HG03575 (cell line): ENCODE measurements at regions not wholly inside any gene's neighbourhood (a gene's known extent, or its start where the extent isn't known, plus 50 kb on each side); places are given as distances from the start of the nearest gene placed in this dataset.

Experiments used
- ATAC-seq: cut with Tn5 transposase; IDR thresholded peaks from one replicate; pipeline ENCODE4 v1.9.1; 2021; ENCODE audit not compliant: unreplicated experiment, insufficient number of reproducible peaks, low FRiP score; ENCODE audit errors: extremely low read depth

DNA sequence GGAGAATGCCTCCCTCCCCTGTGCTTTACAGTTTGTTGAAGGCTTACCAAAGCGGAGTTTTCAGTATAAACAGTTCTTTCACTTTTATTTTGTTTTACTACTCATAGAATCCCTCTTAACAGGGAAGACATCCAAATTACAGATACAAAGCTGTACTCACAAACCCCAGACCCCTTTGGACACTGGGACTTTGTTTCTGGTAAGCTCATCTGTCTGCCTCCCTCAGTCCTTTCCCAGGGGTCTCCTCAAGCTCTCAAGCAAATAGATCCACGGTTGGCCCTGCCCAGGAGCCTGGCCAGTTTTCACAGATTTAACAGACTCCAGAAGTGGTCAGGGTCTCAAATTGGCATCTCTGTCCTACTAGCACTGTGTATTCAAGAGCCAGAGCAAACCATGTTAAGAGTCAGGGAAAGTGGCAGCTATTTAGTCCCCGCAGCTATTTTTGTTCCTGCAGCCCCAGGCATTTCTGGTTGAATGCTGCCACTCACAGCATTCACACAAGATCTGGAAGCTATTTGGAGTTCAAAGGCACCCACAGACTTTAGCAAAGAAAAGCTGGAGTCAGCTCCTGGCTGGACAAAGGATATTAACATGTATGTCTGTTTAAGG, 54.2 kb downstream of the TMEM100 start:
- ATAC-seq = no peak

DNA sequence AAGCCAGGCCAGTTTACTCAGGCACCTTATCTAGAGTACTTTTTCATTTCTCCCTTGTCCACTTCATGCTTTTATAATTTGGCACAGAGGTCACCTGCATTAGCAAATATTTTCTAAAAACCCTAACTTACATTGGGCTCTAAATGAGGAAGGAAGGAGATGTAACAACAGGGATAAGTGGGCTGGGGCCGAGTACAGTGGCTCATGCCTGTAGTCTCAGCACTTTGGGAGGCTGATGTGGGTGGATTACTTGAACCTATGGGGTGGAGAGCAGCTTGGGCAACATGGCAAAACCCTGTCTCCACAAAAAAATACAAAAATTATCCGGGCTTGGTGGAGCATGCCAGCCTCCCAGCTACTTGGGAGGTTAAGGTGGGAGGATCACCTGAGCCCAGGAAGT, 55.9 kb downstream of the TMEM100 start:
- ATAC-seq = no peak

DNA sequence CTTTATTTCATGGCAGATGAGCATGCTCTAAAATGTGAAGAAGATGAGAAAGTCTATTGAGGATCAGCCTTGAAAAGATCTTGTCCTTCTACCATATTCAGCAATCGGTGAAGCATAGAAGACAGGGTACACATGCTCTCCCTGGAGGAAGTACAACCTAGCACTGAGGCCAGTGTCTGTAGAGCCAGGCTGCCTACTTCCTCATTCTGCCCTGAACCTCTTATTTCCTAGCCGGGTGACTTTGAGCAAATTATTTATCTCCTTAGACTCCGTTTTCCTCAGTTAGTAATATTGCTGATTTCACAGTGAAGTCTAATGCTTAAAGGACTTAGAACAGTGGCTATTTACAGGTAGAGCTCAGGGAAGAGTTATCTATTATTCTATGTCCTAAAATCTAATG, 58.4 kb downstream of the TMEM100 start:
- ATAC-seq = peak; percentile 51

DNA sequence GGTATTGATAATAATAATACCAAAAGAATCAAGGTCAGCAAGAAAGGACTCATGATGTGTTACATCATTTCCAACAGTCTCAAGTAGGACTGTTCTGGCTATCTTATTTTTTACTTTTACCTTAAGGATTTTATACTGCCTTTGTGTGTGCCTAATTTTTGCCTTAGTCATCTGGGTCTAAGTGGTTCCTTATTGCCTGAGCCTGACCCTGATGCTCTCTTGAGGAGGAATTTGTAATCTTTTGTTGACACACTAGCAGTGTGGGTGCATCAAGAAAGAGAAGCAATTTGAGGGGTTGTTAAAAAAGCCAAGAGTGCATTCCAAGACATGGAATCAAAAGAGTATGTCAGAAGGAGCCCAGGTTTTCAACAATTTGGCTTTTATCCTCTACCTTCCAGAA, 59.3 kb downstream of the TMEM100 start:
- no peak for ATAC-seq

DNA sequence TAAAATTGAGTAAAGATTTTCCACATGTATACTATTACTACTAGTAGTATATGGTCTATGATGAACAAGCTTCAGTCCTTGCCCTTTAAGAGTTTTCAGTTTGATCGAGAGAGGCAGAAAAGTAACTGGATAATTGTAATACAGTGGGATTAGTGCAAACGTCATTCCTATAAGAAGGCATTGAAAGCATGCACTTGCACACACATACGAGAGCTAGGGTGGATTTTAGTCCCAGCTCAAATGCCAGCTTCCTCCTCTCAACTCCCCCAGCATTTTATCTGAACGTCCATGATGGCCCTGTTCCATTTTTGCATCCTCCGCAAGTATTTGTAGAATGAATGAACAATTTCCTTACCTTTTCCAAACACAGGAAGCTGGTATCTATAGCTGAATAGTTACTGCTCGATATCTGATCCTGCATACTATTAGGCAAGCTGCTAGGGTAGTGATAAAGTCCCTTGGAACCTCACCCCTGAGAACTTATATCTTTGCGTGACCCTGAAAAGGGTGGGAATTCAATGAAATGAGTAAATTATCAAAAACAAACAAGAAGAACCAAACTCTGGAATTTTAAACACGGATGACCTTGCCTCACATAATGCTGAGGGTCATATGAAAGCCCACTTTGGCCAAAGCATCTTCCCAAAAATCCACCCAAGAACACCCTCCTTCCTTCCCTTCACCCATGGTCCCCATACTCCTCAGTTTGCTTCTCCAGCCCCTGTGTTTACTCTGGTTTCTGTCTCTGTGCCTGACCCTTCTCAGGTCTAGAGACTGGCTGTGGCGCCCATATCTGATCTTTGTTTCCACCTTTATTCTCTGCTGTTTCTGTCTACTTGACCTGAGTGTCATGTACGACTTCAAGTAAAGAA, 60.5 kb downstream of the TMEM100 start:
- no peak for ATAC-seq

DNA sequence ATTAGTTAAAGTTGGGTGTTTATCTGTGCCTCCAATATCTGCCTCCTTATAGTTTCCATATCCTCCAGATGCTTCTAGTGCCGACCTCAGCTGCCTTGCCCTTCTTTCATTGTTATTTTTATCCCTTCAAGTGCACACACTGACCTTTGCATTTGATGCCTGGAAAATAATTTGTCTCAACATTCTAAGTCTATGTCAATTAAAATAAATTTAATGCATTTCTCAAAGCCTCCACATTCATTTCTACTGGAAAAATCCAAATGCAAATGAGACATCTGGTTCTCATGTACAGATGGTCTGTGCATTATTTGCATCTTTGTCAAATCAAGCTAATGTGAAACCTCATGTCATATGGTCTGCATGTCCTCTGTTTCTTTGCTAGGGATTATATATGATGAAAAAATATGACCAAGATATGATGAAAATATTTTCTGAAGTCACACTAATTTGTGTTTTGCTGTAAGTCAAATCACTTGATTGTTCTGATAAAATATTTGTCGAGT, 61.4 kb downstream of the TMEM100 start:
- ATAC-seq = no peak

DNA sequence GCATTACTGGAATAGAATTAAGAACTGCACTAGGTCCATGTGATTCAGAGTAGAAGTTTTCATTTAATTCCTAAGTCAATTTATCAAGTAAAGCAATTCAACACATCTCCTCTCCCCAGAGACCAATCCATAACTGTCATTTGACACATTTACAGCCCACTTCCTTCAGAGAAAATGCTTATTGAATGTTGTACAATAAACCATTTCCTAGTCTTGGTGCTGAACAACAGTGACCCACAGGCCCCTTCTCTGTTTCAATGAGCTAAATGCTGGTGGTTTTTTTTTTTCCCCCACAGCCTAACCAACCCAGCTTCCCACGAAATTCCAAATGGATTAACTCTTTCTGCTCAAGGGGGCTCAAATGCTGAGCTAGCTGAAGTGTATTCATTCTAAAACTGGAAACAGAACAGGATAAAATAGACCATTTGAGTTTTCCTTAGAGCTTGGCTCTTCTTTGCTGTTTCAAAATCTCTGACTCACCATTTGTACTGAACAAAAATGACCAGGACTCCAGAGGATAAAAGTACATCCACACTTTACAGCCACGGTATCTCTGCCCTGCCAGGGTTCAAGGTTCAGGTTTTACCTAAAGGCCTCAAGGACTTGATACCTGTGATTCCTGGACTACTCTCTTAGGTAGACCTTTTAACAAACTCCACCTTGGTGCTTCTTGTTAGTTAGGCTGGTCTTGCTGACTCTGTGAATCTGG, 62.3 kb downstream of the TMEM100 start:
- ATAC-seq = no peak

DNA sequence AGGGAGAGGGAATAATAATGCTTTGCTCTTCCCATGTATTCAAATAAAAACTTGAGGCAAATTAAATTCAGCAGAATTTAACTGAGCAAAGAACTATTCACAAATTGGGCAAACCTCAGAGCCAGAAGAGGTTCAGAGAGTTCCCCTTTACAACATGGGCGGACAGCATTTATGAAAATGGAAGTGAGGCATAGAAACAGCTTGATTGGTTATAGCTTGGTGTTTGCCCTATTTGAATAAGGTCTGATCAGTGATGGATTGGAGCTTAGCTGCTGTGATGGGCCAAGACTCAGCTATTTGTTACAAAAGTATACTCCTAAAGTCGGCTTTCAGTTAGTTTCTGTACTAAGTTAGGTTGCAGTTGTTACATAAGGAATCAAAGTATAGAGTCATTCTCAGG, 63.0 kb downstream of the TMEM100 start:
- ATAC-seq = no peak

DNA sequence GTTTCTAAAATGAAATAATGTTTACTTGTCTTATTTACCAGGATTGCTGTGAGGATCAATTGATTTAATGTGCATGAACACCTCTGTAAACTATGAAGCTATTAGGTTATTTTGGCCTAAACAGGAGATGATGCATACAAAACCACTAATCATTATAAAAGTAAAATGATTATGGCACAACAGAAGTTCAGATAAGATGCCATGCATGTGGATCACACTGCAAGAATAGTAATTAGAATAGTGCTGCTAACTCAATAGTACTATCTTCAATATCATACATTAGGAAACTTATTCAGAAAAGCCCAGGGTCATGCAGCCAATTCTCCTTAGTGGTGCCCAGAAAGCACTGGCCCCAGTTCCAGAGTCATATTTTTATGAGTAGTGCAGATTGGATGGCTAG, 66.9 kb downstream of the TMEM100 start:
- ATAC-seq = no peak

DNA sequence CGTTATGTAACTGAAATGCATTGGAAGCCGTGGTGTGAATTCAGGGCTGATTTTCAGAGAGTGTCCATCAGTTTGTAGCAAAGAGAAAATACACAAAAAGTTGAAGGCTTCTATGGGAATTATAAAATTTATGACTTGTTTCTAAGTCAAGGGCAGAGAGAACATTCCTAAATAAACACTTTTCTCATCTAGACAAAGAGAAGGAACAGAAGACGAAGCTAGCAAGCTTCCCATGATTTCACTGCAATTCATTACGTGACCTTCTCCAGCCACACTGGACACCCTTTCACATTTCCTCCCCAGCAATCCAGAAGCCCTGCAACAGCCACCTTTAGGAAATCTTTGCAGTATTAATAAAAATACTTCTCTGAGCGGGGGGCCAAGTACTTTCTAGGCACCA, 67.8 kb downstream of the TMEM100 start:
- ATAC-seq = no peak

DNA sequence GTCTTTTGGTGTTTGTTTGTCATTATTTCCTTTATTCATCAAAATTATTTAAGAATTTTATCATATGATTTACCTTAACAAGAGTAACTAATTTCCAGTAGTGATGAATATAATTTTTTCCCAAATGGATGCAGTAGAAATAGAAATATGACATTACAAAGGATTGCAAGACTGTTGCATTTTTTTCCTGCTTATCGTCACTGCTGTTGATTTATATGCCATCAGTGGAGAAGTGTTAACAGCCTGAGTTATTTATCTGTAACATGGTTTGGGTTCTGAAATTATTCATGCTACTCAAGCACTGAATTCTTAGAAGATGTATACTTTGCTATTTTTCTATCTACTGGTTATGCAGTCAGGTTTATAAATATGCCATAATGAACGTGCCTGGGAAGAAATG, 68.6 kb downstream of the TMEM100 start:
- no peak for ATAC-seq

DNA sequence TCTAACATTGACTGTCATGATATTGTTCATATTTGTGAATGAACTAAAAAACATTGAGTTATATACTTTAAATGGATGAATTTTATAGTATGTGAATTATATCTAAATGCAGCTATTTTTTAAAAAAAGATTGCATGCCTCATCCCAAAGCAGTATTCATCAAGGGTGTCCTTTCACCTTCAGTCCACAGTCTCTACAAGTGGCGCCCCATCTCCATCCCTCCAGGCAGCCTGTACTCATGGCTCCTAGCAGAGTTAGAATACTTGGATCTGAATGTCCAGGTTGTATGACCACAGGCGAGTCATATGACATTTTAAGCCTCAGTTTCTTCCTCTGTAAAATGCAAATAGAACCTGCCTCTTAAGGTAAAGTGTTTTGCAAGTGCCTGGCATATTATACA, 69.8 kb downstream of the TMEM100 start:
- no peak for ATAC-seq

DNA sequence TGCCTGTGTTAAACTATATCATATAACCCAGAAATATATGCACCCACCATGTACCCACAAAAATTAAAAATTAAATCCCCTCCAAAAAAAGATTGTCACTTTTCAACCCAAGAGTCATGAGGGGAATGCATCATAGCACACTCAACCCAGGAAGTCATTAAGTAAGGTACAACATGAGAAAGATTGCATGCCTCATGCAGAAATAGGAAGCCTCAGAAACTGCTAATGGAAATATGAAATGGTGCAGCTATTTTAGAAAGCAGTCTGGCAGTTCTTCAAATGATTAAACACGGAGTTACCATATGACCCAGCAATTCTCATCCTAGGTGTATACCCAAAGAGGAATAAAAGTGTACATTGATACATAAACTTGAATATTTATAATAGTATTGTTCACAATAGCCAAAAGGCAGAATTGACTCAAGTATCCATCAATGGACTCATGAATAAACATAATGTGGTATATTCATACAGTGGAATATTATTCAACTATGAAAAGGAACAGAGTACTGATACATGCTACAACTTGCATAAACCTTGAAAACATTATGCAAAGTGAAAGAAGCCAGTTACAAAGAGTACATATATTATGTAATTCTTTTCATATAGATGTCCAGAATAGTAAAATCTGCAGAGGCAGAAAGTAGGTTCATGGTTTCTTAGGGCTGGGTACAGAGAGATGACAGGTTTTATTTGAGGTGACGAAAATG, 70.4 kb downstream of the TMEM100 start:
- no peak for ATAC-seq

DNA sequence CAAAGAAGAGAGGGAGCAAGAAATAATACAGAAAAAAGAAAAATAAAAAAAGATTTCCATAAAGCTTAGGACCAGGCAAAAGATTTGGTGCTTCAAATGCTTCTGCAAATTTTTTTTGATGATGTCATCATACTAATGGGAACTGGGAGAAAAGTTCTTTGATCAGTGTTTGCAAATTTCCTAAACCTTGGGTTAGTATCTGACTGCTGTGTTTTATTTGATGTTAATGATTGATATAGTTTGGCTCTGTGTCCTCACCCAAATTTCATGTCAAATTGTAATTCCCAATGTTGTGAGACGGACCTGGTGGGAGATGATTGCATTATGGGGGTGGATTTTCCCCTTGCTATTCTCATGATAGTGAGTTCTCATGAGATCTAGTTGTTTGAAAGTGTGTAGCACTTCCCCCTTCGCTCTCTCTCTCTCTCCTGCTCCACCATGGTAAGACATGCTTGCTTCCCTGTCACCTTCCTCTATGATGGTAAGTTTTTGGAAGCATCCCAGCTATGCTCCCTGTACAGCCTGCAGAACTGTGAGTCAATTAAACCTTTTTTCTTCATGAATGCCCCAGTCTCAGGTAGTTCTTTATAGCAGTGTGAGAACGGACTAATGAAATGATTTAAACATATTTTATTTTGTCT, 72.6 kb downstream of the TMEM100 start:
- no peak for ATAC-seq

DNA sequence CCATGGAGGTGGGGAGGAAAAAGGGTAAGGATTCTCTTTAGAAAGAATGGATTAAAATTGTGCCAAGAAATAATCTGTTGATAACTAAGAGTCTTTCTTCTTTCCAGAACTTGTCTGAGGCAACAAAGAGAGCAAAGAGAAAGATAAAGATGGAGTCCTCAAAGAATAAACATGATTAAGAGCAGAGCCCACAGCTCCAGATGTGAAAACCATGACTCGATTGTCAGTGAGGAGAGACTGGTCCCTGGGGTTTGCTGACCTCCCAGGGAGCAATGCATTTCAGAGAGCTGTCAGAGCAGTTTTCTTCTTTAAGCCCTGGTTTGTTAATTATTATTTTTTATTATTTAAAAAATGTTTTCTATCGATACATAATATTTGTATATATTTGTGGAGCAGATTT, 74.6 kb downstream of the TMEM100 start:
- no peak for ATAC-seq

DNA sequence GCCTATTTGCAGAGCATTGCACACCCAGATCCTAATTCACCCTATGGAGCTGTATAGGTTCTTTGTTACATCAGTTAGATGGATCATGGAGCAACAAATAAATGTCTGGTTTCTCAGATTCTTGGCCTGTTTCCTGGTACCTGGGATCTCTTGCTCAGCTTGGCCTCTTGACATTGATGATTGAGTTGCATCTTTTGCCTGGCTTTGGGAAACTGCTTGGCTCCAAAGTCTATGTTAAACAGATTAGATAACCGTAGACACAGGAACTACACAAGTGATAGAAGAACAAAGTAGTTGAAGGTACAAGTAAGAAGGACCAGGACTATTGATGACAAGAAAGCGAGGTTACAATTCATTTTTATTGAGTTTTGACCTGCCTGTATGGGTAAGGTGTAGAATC, 77.3 kb downstream of the TMEM100 start:
- ATAC-seq = no peak

DNA sequence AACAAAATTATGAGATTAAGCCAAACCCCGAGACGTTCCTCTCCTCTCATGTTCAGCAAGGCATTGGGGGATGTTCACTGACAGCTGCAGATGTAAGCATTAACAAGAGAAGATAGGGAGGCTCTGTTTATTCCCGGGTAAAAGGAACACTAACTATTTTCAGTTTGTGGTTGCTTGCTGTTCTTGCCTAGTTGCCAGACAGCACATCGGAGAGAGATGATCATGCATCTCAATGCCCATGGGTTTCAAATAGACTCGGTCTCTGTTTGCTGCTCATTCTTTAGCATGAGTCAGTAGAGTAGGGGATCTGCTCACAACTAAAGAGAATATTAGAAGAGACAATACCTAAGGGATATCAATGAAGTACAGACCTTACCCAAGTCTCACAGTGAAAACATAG, 78.3 kb downstream of the TMEM100 start:
- no peak for ATAC-seq

DNA sequence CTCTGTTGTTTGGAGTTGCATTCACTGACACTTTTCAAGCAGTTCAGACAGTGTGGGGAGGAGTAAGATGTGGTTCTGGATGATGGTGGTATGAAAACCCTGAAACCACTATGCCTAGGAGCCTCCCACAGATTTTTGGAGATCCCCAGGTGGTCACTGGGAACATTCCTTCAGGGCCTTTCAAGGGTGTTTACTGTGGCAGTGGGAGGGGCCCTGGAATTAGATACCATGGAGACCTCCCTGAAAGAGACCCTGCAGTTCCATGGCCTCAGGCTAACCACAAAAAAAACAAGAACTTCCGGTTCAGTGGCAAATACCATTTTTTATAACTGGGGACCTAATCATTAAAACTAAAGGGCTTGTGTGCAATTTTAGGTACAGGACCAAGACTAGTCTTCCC, 79.9 kb downstream of the TMEM100 start:
- no peak for ATAC-seq

DNA sequence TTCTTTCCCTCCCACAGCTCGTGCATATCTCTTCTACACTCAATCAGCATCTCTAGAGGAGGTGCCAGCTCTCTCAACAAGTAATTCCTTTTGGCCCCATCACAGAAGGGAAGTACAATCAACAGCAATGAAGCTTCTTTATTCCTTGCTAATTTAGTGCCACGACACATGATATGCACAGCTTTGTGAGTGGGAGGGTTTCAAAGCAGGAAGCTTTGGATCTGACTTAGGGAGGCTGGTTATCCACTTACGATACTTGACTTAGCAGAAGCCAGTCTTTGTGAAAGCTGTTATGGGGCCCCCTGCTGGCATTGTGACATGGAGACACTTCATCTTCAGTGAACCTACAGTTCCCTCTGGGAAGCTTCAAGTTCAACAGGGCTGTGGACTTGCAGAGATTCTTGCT, 81.0 kb downstream of the TMEM100 start:
- no peak for ATAC-seq
